Ecto neural progenitor cell (in vitro differentiated cells): ENCODE measurements at regions not wholly inside any gene's neighbourhood (a gene's known extent, or its start where the extent isn't known, plus 50 kb on each side); places are given as distances from the start of the nearest gene placed in this dataset.

Experiments
- DNase-seq: peaks from one replicate; pipeline ENCODE4 v3.0.0-alpha.2; 2018; ENCODE audit warnings: low spot score

- no peak for DNase-seq
Observed at GRCh38 chr5:171684169-171684568, 101.4 kb upstream of the SMIM23 start.

- no peak for DNase-seq
Observed at GRCh38 chr5:171688696-171689495, 96.7 kb upstream of the SMIM23 start.

GRCh38 chr5:171689853-171690417 lies 95.7 kb upstream of the SMIM23 start:
- DNase-seq, result no peak

GRCh38 chr5:171692107-171692506 lies 93.5 kb upstream of the SMIM23 start:
- no peak for DNase-seq

GRCh38 chr5:171692936-171693335 lies 92.7 kb upstream of the SMIM23 start:
- no peak for DNase-seq

GRCh38 chr5:171693412-171693811 lies 92.2 kb upstream of the SMIM23 start:
- DNase-seq, result no peak

- no peak for DNase-seq
Observed at GRCh38 chr5:171695804-171696203, 89.8 kb upstream of the SMIM23 start.

- no peak for DNase-seq
Observed at GRCh38 chr5:171697221-171698102, 88.2 kb upstream of the SMIM23 start.

GRCh38 chr5:171700318-171700912 lies 85.2 kb upstream of the SMIM23 start:
- no peak for DNase-seq

- no peak for DNase-seq
Observed at GRCh38 chr5:171701100-171701541, 84.5 kb upstream of the SMIM23 start.

- DNase-seq, result no peak
Observed at GRCh38 chr5:171702135-171702770, 83.4 kb upstream of the SMIM23 start.

- DNase-seq, result no peak
Observed at GRCh38 chr5:171703146-171703545, 82.5 kb upstream of the SMIM23 start.

- DNase-seq, result peak; percentile 22
Observed at GRCh38 chr5:171705036-171705435, 80.6 kb upstream of the SMIM23 start.

GRCh38 chr5:171705830-171706468 lies 79.7 kb upstream of the SMIM23 start:
- peak; percentile 22 for DNase-seq

- peak; percentile 14 for DNase-seq
Observed at GRCh38 chr5:171706736-171707441, 78.7 kb upstream of the SMIM23 start.

- no peak for DNase-seq
Observed at GRCh38 chr5:171707442-171707792, 78.2 kb upstream of the SMIM23 start.

- DNase-seq, result peak; percentile 27
Observed at GRCh38 chr5:171709930-171710329, 75.7 kb upstream of the SMIM23 start.

GRCh38 chr5:171710451-171711024 lies 75.1 kb upstream of the SMIM23 start:
- peak; percentile 38 for DNase-seq

- no peak for DNase-seq
Observed at GRCh38 chr5:171711571-171711970, 74.0 kb upstream of the SMIM23 start.

- DNase-seq, result peak; percentile 9
Observed at GRCh38 chr5:171712616-171713015, 73.0 kb upstream of the SMIM23 start.
